ENCODE measurements at regions not wholly inside any gene's neighbourhood (a gene's known extent, or its start where the extent isn't known, plus 50 kb on each side); places are given as distances from the start of the nearest gene placed in this dataset.

DNA sequence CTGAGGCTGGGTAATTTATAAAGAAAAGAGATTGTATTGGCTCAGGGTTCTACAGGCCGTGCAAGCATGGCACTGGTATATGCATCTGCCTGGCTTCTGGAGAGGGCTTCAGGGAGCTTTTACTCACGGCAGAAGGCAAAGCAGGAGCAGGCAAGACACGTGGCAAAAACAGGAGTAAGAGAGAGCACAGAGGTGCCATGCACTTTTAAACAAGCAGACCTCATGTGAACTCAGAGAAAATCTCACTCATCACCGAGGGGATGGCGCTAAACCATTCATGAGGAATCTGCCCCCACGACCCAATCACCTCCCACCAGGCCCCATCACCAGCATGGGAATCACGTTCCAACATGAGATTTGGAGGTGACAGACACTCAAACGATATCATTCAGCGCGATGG is 400.7 kb upstream of the RUNX1 start:
- DNase-seq (ENCODE audit: low read depth) = no peak
- H3K4me3 ChIP-seq (ENCODE audit: low read depth, low read length) = no peak overlapping the region
- TF ChIP-seq, protein P1, sequence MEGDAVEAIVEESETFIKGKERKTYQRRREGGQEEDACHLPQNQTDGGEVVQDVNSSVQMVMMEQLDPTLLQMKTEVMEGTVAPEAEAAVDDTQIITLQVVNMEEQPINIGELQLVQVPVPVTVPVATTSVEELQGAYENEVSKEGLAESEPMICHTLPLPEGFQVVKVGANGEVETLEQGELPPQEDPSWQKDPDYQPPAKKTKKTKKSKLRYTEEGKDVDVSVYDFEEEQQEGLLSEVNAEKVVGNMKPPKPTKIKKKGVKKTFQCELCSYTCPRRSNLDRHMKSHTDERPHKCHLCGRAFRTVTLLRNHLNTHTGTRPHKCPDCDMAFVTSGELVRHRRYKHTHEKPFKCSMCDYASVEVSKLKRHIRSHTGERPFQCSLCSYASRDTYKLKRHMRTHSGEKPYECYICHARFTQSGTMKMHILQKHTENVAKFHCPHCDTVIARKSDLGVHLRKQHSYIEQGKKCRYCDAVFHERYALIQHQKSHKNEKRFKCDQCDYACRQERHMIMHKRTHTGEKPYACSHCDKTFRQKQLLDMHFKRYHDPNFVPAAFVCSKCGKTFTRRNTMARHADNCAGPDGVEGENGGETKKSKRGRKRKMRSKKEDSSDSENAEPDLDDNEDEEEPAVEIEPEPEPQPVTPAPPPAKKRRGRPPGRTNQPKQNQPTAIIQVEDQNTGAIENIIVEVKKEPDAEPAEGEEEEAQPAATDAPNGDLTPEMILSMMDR (IDR thresholded peaks at IDR 0.05; ENCODE audit: insufficient read depth, low read depth, low read length) = no peak

DNA sequence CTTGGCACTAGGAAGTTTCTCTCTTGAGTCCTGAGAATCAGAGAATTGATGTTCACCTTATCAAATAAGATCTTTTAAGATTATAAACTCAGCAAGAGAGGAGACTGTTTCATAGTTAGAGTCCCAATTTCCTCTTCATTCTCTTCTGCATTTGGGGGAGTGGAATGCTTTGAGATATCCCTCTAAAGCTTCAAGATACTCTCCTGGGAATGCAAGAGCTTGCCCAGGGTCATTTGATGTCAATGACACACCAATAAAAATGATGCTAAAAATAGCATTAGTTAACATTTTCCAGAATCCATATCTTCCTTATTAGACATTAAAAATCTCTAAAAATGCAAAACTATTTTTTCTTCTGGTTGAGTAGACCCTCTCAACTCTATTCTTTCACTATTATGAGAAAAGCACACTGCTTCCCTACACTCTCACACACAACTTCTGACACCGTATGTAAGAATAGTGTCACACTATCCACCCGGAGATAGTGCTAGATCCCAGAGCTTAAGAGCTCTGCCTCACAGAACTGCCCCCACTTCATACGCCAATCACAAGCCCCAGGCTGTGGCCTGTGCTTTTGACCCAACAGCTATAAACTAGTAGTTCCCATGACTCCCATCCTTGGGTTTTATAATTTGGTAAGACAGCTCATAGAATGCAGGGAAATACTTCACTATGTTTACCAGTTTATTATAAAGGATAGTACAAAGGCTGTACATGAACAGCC is 399.9 kb upstream of the RUNX1 start:
- TF ChIP-seq, protein P1 (IDR thresholded peaks at IDR 0.05; ENCODE audit: insufficient read depth, low read depth, low read length) = no peak
- no peak overlapping the region for H3K4me3 ChIP-seq (ENCODE audit: low read depth, low read length)
- DNase-seq (ENCODE audit: low read depth) = peak; percentile 28

- no peak for DNase-seq (ENCODE audit: low read depth)
- TF ChIP-seq, protein P1 (IDR thresholded peaks at IDR 0.05; ENCODE audit: insufficient read depth, low read depth, low read length) = no peak
- H3K4me3 ChIP-seq (ENCODE audit: low read depth, low read length) = no peak overlapping the region
These were observed 395.3 kb upstream of the RUNX1 start for GRCh38 chr21:35444391-35444790.

DNA sequence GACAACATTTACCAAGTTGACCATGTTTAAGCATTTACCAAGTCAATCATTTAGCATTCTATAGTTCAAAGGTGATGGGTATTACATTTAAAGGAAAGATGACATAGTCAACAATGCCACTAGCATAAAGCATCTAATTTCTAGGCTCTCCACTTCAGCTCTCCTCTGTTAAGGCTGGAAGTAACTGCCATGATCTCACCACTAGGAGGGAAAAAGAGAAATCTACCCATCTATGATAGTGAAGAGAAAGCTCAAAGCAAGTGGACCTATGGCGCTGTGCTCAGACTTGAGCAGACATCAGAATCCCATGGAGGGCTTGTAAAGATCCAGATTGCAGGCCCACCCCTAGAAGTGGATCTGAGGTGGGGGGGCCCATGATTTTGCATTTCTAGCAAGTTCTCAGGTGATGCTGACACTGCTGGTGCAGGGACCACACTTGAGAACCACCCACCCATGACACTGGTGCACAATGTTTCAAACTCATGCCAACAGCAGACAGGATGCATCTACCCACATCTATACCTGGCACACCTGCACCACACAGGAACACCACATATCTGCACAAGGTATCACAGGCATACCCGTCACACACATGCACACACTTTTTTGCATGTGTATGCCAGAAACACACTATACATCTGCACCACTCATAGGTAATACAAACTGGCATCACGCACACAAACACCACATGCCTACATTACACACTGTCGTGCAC is 392.9 kb upstream of the RUNX1 start:
- TF ChIP-seq, protein P1 (IDR thresholded peaks at IDR 0.05; ENCODE audit: insufficient read depth, low read depth, low read length) = peak; percentile 26
- H3K4me3 ChIP-seq (ENCODE audit: low read depth, low read length) = no peak overlapping the region
- DNase-seq (ENCODE audit: low read depth) = no peak

DNA sequence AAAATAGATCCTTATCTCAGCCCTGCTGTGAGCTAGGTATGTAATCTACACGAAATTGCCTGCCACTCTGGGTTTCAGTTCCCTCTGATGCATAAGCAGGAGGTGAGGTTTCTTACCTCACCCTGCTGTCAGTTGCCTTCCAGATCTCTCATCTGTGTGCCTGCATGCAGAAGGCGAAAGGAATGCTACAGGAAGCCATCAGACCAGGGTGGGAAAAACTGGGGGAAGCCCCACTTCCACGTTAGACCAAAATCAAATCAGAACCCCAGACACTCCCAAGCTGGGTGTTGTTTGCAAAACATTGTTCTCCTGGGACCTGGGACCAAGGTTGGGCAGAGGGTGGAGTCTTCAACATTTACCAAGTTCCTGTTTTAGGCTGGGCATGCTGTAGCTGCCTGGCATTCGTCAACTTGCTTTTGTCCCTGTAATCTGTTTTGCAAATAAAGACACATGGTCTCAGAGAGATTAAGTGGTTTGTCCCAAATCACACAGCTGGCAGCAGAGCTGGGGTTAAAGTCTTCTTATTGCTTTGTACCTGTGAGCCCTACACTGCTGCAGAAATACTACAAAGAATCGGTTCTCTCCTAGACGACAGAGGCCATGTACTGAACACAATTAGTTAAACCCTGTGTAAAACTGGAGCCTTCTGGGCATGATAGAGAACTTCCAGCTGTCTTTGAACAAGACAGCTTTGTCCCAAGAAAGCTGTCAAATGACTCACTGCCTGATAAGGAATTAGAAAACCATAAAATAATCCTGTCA is 389.7 kb upstream of the RUNX1 start:
- TF ChIP-seq, protein P1 (IDR thresholded peaks at IDR 0.05; ENCODE audit: insufficient read depth, low read depth, low read length) = no peak
- no peak for DNase-seq (ENCODE audit: low read depth)
- no peak overlapping the region for H3K4me3 ChIP-seq (ENCODE audit: low read depth, low read length)

DNA sequence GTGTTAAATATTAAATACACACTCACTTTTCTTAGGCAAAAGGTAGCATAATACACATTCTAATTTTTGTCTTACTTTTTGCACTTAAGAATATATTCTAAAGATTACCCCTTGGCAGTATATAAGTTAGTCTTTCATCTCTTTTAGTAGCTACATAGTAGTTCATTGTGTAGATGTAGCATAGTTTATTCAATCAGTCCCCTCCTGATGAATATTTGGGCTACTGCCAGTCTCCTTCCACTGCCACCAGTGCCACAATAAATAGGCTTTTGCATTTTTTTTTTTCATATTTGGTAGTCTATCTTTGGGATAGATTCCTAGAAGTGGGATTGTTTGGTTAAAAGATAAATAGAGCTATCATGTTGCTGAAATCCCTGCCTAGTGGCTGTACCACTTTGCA is 388.8 kb upstream of the RUNX1 start:
- H3K4me3 ChIP-seq (ENCODE audit: low read depth, low read length) = no peak overlapping the region
- no peak for DNase-seq (ENCODE audit: low read depth)
- TF ChIP-seq, protein P1 (IDR thresholded peaks at IDR 0.05; ENCODE audit: insufficient read depth, low read depth, low read length) = no peak

Measured in fibroblast of villous mesenchyme (primary cell).